Stimulated activated CD4-positive, alpha-beta T cell treated with anti-CD3 and anti-CD28 coated beads, Interleukin-12 subunit alpha, Interleukin-12 subunit beta, amount 100 ng/mL, for 48 hours (primary cell): ENCODE measurements at regions not wholly inside any gene's neighbourhood (a gene's known extent, or its start where the extent isn't known, plus 50 kb on each side); places are given as distances from the start of the nearest gene placed in this dataset.

Experiments used
- DNase-seq, 3 donors: peaks; one replicate each; pipeline ENCODE4 v3.0.0-alpha.2; 2020; ENCODE audit warnings: low read depth in 2 of 3, low spot score in 1 of 3

DNA sequence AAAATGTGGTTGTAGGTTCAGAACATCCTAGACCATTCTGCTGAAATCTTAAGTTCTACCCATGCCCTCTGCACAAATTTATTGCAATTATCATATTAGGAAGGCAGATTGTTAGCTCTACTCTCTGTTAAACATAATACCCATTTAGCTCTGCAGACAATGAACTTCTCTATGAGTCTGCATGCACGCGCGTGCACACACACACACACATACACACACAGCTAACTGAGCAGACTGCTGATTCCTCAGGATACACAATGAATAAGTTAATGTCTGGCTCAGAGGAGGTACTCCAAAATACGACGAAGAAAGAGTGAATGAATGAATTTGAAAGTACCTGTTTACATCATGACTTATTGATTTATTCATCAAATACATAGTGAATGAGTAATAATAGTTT is 276.2 kb upstream of the SORCS1 start:
- DNase-seq = no peak

DNA sequence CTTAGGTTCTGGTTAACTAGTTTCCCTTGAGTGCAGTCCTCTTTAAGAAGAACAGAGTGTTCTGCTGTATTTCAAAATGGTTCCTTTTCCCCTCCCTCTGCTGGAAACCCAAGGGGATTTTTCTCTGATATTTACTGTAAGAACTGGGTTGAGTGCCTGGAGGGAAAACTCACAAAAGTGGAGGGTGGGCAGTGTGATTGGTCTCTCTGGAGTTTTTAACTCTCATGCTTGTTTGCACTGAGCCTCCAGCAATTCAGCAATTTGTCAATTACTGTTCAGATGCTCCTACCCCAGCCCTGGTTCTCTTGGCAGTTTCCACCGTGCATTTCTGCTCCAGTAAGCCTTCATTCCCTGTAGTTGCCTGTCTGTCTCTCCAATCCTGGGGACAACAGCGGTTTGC is 273.4 kb upstream of the SORCS1 start:
- no peak for DNase-seq

DNA sequence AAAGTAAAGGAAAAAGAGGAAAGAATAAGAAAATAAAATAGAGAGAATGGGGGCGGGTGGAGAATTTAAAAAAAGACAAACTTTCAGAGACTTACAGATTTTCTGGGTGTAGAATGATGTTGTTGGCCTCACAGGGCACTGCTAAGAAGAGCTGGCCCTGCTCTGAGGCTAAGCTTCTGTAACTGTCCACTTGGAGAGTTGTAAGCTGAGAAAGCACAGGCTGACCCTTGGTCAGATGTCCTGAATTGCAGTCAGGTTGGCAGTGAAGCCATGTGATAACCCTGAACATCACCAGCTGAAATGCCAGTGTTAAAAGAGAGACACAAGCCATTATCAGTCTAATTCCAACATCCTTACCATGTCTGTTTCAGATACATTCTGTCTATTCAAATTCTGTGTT is 272.1 kb upstream of the SORCS1 start:
- no peak for DNase-seq

DNA sequence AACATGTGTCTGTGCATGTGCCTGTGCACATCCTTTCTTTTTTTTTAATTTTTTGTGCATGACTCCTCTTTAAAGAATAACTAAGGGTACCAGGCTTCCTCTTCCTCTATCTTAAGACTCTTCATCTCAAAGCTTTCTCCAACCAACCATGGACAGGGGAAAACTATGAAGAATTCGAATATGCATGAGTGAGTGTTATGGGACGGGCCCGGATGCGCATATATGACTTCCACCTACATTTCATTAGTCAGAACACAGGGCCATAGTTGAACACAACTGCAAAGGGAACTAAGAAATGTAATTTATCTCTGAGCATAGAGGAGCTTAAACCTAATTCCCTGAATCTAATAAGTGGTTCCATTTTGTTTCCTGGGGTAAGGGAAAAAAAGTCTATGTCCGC is 270.3 kb upstream of the SORCS1 start:
- no peak for DNase-seq

DNA sequence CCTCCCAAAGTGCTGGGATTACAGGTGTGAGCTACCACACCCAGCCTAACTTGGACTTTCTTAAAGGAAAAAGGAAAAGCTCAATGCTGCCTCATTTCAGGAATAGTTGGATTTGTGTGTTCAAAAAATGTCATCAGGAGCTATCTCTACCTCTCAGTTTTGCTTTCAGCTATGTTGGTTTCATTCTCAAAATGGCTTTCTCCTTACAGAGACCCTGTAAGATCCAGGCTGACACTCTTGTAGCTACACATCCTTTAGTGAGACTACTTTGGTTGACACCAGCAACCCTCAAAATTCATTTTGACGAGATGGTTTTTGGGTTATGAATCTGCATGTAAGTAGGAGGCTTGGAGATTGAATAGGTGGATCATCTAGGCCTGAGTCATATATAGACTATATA is 269.7 kb upstream of the SORCS1 start:
- DNase-seq = no peak

DNA sequence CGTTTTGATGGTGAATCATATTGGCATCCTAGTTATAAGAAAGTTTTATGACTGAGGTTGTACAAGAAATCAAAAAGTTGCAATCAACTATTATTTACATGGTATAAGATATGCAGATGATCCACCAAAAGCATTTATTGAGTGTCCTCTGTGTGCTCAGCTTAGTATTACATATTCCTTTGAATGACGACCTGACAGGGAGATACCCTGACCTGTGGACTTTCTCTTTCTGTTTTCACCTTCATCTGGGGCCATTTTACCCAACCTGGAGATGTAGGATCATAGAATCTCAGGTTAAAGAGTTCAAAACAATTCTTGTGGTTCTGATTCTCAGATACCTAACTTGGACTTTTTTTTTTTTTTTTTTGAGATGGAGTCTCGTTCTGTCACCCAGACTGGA is 269.1 kb upstream of the SORCS1 start:
- DNase-seq = no peak

DNA sequence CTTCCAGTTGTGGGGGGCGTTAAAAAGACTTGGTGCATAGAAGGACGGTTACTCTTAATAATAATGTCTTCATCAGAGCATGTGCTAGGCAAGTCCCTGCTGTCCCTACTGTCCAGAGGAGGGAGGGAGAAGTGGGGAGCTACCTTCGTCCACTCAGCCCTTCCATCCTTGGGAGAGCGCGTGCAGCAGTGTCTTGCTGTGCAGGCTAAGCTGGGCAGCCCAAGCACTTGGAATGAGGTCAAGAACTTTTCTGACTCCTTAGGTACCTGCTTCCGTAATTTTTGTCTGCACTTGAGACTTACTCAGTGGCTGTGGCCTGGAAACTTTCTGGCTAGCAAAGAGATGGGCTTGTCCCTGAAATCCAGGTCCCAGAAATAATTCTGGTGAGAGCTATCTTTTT is 265.9 kb upstream of the SORCS1 start:
- no peak for DNase-seq

DNA sequence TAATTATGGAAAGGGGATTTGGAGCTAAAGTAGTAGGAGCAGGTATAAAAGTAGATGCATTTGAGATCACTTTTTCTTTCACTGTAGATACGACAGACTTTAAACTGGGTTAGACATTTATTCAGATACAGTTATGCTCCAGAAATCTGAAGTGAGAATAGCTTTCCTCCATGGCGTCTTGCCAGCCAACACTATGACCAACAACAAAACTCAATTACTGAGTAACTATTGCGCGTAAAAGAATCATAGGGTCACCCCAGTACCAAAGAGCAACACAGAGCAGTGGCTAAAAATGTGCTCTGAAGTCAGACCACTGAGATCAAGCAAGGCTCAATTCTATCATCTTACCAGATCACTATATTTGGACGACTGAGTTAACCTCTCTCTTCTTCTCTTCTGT is 262.5 kb upstream of the SORCS1 start:
- no peak for DNase-seq

DNA sequence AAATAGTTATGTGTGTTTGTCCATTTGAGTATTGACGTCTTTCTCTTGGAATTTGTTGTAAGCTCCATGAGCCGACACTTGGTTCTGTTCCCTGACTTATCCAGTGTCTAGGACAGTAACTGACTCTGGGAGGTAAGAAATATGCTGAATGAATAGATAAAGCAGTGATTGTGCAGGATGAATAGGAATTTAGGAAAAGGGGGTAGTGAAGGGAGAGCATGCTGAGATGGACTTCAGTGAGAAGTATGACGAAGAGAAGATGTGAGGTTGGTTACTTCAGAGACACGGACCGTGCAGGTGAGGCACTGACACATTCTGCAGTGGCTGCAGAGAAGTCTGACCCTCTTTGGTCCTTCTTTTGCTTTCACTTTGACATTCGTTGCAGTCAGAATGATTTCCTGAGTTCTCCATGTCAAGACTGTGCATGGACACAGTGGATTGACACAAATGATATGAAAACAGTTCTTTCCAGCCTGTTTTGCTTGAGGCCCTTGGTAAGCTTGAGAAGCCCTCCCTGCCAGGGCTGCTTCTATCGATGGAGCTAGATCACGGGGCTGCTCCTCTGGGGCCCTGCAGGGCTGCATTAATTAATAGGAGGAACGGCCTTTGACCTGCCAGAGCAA is 261.5 kb upstream of the SORCS1 start:
- DNase-seq = no peak

DNA sequence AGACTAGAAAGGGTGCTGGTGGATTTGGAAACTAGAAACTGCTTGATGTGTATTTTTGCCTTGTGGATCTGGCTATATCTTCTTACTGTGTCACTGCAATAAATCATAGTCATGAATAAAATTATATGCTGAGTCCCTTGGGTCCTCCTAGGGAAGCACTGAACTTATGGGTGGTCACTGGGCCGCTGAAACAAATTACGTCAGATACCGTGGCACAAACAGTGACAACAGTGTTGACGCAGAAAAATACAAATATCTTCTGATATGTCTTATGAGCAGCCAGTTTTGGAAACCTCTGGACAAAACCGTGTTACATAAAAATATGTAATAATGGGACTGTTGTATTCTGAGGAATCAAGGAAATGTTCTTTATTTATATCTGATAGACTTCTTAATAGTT is 260.1 kb upstream of the SORCS1 start:
- DNase-seq = no peak

DNA sequence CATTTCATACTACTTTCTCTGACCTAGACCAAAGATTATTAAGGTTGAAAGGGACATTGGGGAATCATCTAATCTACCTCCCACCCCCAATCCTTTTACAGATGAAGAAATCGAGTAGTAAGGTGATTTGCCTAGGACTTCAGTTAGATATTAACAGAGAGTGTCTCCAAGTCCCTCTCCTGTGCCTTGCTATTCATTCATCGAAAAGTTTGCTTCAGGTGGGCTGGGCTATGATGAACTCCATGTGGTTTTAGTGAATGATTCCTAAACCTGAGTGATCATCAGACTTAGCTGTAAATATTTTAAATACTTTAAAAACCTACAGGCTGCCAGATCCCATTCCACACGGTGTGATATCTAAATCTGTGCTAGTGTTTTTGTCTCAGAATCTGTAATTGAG is 259.4 kb upstream of the SORCS1 start:
- no peak for DNase-seq

DNA sequence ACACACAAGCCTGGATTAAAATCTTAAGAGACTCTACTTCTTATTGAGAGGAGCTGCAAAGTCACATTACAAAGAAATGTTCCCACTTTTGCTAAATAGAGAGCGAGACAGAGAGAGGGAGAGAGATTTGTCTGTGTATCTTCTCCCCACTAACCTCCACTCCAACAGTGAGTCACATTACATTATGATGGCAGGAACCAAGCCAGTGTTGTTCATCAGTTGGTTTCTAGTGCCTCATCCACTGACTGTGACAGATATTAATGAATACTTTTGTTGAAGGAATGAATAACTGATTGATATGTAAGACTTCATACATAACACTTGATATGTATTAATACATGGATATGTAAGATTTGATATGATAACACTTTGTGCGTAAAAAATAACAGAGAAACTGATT is 258.2 kb upstream of the SORCS1 start:
- DNase-seq = no peak

DNA sequence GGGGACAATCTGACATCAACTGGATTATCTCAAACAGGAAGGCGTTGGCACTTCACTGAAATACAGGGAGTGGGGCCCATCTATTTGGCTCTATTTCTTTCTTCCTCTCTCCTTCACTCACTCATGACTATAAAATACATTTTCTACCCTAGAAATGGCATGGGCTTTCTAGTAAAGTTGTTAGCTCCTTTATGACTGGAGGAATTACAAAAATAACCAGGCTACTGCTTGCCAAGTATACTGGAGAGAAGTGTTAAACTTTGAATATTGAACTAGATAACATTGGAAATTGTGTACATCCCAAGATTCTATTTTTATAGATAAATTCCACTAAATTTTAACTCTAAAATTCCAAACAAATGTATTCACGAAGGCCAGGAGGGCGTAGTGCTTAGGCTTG is 255.7 kb upstream of the SORCS1 start:
- no peak for DNase-seq

DNA sequence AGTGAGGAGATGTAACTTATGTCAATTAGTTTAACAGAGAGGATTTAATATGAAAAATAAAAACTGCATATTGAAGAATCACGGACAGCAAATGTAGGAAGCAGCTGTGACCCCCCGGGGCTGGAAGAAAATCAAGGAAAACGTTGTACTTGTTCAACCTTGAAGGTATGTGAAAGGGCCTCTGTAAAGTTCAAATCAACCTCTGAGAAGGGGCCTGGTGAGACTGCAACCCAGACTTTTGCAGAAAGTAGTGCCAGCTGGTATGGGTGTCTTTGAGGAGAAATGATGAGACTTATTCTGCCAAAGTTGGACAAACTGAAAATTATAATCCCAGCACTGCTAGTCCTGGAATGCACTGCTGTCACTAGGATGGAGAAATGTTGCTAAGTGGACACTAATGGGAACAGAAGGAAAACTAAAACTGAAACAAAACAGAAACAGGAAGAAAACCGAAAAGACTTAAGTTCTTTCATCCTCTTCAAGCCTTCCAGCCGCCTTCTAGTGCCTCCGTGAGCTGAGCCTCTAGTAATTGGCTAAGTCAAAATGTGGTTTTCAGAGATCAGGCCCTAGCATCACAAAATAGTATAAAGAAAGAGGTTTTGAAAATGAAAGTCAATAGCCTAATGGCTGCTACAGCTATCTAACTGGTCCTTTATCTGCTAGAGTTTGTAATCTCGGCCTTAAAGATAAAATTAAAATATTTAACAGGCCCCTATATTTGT is 253.7 kb upstream of the SORCS1 start:
- DNase-seq = no peak

DNA sequence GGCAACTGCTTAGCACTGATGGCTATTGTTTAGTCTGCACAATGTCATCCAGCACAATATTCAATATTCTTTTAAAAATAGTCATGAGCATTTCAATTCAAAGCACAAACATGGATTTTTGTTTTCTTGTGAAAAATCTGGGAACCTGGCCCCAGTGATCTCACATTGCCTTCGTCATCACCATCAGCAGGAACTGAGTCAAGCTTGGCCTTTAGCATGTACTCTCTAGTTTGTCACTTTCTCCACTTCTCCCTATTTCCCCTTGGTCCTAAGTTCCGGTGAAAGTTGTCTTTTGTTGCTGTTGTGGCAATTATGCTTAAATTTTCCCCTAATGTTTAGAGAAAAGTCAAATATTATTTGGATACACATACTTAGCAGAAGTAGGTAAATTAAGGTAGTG is 252.9 kb upstream of the SORCS1 start:
- DNase-seq = no peak

DNA sequence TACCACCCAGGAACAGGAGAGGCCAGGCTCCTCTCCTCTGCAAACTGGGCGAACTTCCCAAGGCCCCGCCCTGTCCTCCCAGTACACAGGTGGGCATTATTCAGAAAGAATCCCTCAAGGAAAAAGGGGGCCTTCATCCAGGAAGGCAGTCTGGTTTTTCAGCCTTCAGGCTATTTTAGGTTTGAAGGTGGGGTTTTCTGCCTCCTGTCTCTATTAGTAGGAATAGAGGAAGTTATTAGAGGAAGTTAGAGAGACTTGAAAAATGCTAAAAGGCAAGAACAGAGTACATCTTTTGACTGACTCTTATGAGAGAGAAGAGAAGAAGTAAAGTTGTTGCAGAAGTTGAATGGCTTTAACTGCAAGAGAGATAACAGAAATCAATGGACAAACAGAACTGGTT is 250.9 kb upstream of the SORCS1 start:
- no peak for DNase-seq

DNA sequence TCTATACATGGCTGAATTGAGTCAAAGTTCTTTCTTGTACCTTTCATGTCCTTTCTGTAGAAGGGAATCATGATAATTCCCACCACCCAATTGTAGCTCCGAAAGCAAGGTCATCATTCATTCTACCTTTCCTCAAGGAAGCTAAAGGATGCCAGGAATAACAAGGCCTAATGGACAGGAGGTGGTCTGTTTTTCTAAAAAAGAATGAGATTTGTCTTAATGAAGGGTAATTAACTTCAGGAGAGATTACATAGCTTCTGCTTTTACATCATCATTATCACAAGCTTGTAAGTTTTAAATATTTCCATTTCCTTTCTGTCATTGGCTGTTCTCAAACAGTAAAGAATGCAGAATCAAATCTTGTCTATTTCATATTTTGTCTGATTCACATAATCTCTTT is 249.5 kb upstream of the SORCS1 start:
- DNase-seq = no peak

DNA sequence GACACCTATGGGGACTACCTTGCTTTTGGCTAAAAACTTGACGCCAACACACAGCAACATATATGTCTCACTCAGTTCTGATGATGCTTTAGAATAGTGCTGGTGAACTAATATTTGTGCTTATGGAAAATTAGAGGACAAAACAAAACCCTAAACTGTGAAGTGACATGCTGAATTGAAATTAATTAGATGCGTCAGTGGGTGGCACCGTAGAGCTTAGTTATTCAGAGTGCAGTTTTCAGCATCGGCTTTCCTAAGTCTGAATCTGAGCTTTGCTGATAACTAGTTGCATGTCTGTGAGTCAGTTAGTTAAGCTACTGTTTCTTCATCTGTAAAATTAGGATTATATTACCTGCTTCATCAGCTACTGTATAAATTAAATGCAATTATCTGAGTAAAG is 245.0 kb upstream of the SORCS1 start:
- no peak for DNase-seq

DNA sequence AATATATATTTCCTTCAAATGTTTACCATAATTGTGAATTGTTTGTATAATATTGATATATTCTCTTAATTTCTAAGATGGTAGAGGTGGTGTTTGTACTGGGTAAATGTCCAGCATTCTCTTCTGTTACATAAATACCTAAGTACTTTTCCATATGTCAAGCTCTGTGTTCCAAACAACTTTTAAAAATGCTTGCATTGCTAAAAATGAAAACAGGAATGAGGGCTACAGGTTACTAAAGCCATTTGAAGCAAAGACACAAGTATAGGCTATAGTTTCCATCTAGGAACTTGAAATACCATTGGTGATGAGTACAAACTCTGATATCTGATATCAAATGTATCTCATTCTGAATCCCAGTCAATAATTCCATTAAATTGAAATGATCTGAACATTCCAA is 233.6 kb upstream of the SORCS1 start:
- no peak for DNase-seq

DNA sequence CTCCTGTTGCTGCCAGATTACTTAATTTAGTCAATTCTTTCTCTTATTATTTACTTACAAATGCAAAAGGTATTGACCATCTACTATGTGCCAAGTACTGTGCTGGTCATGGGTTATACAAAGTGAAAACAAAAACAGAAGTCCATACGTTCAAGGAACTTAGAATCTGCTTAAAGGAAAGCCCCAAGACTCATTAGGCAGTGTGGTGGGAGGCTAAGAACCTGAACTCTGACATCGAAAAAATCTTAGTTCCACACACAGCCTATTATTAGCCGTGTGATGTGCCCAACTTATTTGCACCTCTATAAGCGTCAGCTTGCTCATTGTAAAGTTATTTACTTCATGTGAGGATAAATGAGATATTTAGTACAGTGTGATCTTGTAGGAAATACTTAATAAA is 227.4 kb upstream of the SORCS1 start:
- no peak for DNase-seq

DNA sequence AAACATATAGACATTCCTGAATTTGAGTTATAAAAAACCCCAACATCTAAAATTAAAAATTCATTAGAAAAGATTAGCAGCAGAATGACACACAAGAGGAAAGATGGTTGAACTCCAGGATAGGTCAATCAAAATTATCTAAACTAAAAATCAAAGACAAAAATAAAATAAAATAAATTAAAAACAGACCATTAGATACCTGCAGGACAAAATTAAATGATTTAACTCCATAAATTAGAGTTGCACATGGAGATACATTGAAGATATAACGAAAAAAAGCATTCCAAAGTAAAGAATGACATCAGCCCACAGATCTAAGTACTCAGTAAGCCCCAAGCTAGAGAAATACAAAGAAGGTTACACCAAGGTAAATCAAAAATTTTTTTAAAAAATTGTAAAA is 226.1 kb upstream of the SORCS1 start:
- no peak for DNase-seq

DNA sequence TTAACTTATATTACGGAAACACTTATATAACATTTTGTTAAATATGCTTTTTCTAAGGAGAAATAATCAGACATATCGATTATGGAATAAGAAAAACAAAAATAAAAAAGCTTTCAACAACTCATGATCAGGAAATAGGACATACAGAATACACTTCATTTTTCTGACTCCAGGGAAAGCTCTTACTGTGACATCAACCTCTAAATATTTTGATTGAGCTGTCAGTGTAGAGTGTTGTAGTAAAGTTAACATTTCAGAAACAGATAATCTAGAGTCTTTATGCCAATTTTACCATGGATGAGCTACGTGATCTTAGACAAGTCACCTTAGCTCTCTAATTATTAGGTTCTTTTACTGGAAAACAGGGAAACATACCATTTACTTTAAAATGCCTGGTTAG is 218.9 kb upstream of the SORCS1 start:
- DNase-seq = no peak

DNA sequence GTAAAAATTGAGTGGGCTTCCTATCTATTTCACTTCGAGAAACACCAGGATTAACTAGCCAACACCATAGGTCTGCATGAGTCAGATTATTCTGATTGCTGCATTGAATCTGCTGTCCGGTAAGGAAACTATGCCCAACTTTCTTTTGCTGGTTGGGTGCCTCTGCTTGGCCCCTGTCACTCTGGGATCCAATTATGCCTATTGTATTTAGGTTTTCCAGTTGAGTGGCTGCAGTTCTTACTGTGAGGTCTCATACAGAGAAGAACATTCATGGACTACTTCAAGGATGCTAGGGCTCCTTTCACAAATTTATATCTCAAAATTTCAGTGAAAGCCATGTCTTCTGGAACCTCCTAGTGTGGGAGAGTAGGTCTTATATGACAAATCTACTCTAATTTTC is 215.1 kb upstream of the SORCS1 start:
- no peak for DNase-seq
